ENCODE measurements at regions not wholly inside any gene's neighbourhood (a gene's known extent, or its start where the extent isn't known, plus 50 kb on each side); places are given as distances from the start of the nearest gene placed in this dataset.

DNA sequence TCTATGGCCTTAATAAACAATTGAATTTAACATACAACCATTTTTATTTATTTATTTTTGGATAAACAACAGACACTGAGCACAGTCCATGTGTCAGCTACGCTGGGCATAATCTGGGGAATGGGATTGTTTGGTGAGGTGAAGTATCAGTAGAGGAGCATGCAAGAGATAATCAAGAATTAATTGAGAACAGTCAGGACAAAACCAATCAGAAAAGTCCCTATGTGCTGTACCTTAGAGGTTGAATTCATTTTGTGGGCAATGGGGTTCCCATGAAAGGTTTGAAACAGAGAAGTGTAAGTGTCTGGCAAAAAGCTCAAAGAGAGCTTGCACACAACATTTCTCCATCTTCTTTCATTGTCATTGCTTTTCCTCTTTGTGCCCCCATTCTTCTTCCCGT is 198.2 kb downstream of the RNF144A start:
- no TSS peak for BruUV-seq (replicated peaks)
- Mint-ChIP-seq H3K27ac (ENCODE audit: unreplicated experiment) (no peak overlapping the region), H3K4me1 (ENCODE audit: low read depth, unreplicated experiment) (no peaks in the 10 kb centered on the region), H3K27me3 (ENCODE audit: insufficient read depth, unreplicated experiment) (peaks cover 18% of the 10 kb centered on the region), H3K4me3 (ENCODE audit: unreplicated experiment) (no peak overlapping the region), H3K9me3 (ENCODE audit: unreplicated experiment) (peaks cover 16% of the 10 kb centered on the region), H3K36me3 (ENCODE audit: insufficient read depth, unreplicated experiment) (no peaks in the 10 kb centered on the region)
- Histone ChIP-seq H3K4me3 (ENCODE audit: low read depth, low read length) (no peak overlapping the region), H3K4me1 (no peaks in the 10 kb centered on the region), H3K9me3 (no peaks in the 10 kb centered on the region), H3K27me3 (replicated peaks; ENCODE audit: control insufficient read depth, insufficient read depth, low read length) (peaks cover 2% of the 10 kb centered on the region; the same call in 1 of the 2 replicates), H3K36me3 (ENCODE audit: control insufficient read depth, insufficient read depth, low read length) (no peaks in the 10 kb centered on the region)
- intact Hi-C loops (cut with micrococcal nuclease; ENCODE audit: unreplicated experiment), result loop anchor here (5.0 kb wide), 1 partner anchor 87 kb away; no protein-coding TSS in a partner anchor
- no peak for TF ChIP-seq CTCF (IDR thresholded peaks at IDR 0.05; ENCODE audit: insufficient read depth in 1 of 2, low read depth in 1 of 2, low read length in 1 of 2, severe bottlenecking in 1 of 2, unreplicated experiment in 1 of 2)
- no peak for DNase-seq
- ChIA-PET CTCF (no interaction called here), POLR2A (no interaction called here)

GRCh38 chr2:7115906-7116305 is 198.7 kb downstream of the RNF144A start:
- Mint-ChIP-seq H3K27me3 (ENCODE audit: insufficient read depth, unreplicated experiment) (peaks cover 18% of the 10 kb centered on the region), H3K4me3 (ENCODE audit: unreplicated experiment) (no peak overlapping the region), H3K36me3 (ENCODE audit: insufficient read depth, unreplicated experiment) (no peaks in the 10 kb centered on the region), H3K4me1 (ENCODE audit: low read depth, unreplicated experiment) (no peaks in the 10 kb centered on the region), H3K9me3 (ENCODE audit: unreplicated experiment) (peaks cover 16% of the 10 kb centered on the region), H3K27ac (ENCODE audit: unreplicated experiment) (no peak overlapping the region)
- no peak for TF ChIP-seq CTCF (IDR thresholded peaks at IDR 0.05; ENCODE audit: insufficient read depth in 1 of 2, low read depth in 1 of 2, low read length in 1 of 2, severe bottlenecking in 1 of 2, unreplicated experiment in 1 of 2)
- POLR2A ChIA-PET, result no interaction called here
- intact Hi-C loops (cut with micrococcal nuclease; ENCODE audit: unreplicated experiment), result loop anchor here (5.0 kb wide), 1 partner anchor 86 kb away; no protein-coding TSS in a partner anchor
- CTCF ChIA-PET, result no interaction called here
- H3K36me3 ChIP-seq (ENCODE audit: control insufficient read depth, insufficient read depth, low read length), result no peaks in the 10 kb centered on the region
- no peak overlapping the region for H3K4me3 ChIP-seq (ENCODE audit: low read depth, low read length)
- no peaks in the 10 kb centered on the region for H3K4me1 ChIP-seq
- H3K27me3 ChIP-seq (replicated peaks; ENCODE audit: control insufficient read depth, insufficient read depth, low read length), result peaks cover 2% of the 10 kb centered on the region; the same call in 1 of the 2 replicates
- H3K9me3 ChIP-seq, result no peaks in the 10 kb centered on the region
- DNase-seq, result no peak
- BruUV-seq (replicated peaks), result no TSS peak

DNA sequence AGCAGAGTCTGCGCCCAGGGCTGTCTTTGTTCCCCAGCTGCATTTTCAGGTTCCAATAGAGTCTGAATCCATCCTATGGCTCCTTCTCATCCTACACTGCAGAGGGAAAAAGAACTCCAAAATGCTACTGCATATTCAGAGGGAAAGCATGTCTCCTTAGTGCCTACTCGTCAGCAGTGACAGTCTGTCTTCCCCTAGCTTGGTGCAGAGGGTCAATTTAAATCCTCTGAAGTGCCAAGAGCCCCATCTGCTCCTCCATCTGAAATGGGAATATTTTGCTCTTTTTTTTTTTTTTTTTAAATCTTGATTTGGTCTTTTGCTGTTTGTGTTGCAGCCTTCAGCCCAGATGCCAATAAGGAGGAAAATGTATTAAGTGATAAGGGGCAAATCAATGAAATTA is 199.3 kb downstream of the RNF144A start:
- peaks cover 16% of the 10 kb centered on the region for H3K9me3 Mint-ChIP-seq (ENCODE audit: unreplicated experiment)
- Histone ChIP-seq H3K4me1 (no peaks in the 10 kb centered on the region), H3K4me3 (ENCODE audit: low read depth, low read length) (no peak overlapping the region), H3K9me3 (no peaks in the 10 kb centered on the region), H3K27me3 (replicated peaks; ENCODE audit: control insufficient read depth, insufficient read depth, low read length) (peaks cover 2% of the 10 kb centered on the region; the same call in 1 of the 2 replicates), H3K36me3 (ENCODE audit: control insufficient read depth, insufficient read depth, low read length) (no peaks in the 10 kb centered on the region)
- ChIA-PET POLR2A (no interaction called here), CTCF (no interaction called here)
- H3K27ac Mint-ChIP-seq (ENCODE audit: unreplicated experiment), result no peak overlapping the region
- TF ChIP-seq CTCF (IDR thresholded peaks at IDR 0.05; ENCODE audit: insufficient read depth in 1 of 2, low read depth in 1 of 2, low read length in 1 of 2, severe bottlenecking in 1 of 2, unreplicated experiment in 1 of 2), result no peak
- no peak overlapping the region for H3K4me3 Mint-ChIP-seq (ENCODE audit: unreplicated experiment)
- no peak for DNase-seq
- intact Hi-C loops (cut with micrococcal nuclease; ENCODE audit: unreplicated experiment), result loop anchor here (5.0 kb wide), 1 partner anchor 86 kb away; no protein-coding TSS in a partner anchor
- H3K4me1 Mint-ChIP-seq (ENCODE audit: low read depth, unreplicated experiment), result no peaks in the 10 kb centered on the region
- H3K27me3 Mint-ChIP-seq (ENCODE audit: insufficient read depth, unreplicated experiment), result peaks cover 18% of the 10 kb centered on the region
- no peaks in the 10 kb centered on the region for H3K36me3 Mint-ChIP-seq (ENCODE audit: insufficient read depth, unreplicated experiment)
- no TSS peak for BruUV-seq (replicated peaks)

All from Caco-2 (cell line).